PC-3 (cell line): ENCODE measurements at regions not wholly inside any gene's neighbourhood (a gene's known extent, or its start where the extent isn't known, plus 50 kb on each side); places are given as distances from the start of the nearest gene placed in this dataset.

Source experiments
- ATAC-seq: fragments of 200-7000 bp; cut with Tn5 transposase; 2 replicates; pipeline ENCODE4 v1.9.1; 2020; ENCODE audit warnings: mild to moderate bottlenecking, moderate library complexity
- BruUV-seq: library from RNA; stranded (reverse); fragments of 400-500 nt; replicated peaks from 2 replicates; lab custom pipeline; 2021; lab: Mats Ljungman, UMichigan
- CTCF ChIA-PET: fragments of 300-600 bp; sonication (Branson Sonifier 250); formaldehyde crosslinking; loops from one replicate; lab custom pipeline; 2022; ENCODE audit warnings: antibody characterized with exemption; lab: Charles Lee
- POLR2A ChIA-PET: fragments of 300-600 bp; sonication (Branson Sonifier 250); formaldehyde crosslinking; loops from one replicate; lab custom pipeline; 2022; ENCODE audit warnings: antibody characterized with exemption; ENCODE audit not compliant: unreplicated experiment; lab: Charles Lee
- DNase-seq: peaks from one replicate; pipeline ENCODE4 v3.0.0-alpha.2; 2015
- H2AFZ ChIP-seq: fragments of 300-600 bp; sonication (generic); 2 replicates; pipeline ENCODE4 v1.6.0; 2016; ENCODE audit warnings: antibody characterized with exemption, low read length
- H3F3A ChIP-seq: fragments of 300-600 bp; sonication (generic); one replicate; pipeline ENCODE4 v1.6.0; 2017; ENCODE audit warnings: antibody characterized with exemption, low read length, control low read depth, mild to moderate bottlenecking; ENCODE audit not compliant: unreplicated experiment
- H3K27ac ChIP-seq: fragments of 300-600 bp; sonication (generic); 2 replicates; pipeline ENCODE4 v1.5.1; 2016; ENCODE audit warnings: mild to moderate bottlenecking, low read length
- H3K27me3 ChIP-seq: fragments of 300-600 bp; sonication (generic); 2 replicates; pipeline ENCODE4 v1.6.1; 2016; ENCODE audit warnings: low read length, mixed read lengths
- H3K36me3 ChIP-seq: fragments of 300-600 bp; sonication (generic); 2 replicates; pipeline ENCODE4 v1.6.1; 2016; ENCODE audit warnings: low read depth, mixed run types, low read length, mixed read lengths
- H3K4me1 ChIP-seq: fragments of 300-600 bp; sonication (generic); 2 replicates; pipeline ENCODE4 v1.5.1; 2016; ENCODE audit warnings: low read length; ENCODE audit not compliant: insufficient read depth
- H3K4me2 ChIP-seq: fragments of 300-600 bp; sonication (generic); 2 replicates; pipeline ENCODE4 v1.6.0; 2016; ENCODE audit warnings: low read length
- H3K4me3 ChIP-seq: fragments of 300-600 bp; sonication (generic); 2 replicates; pipeline ENCODE4 v1.5.1; 2016; ENCODE audit warnings: mild to moderate bottlenecking, low read length, mixed read lengths
- H3K79me2 ChIP-seq: fragments of 300-600 bp; sonication (generic); 2 replicates; pipeline ENCODE4 v1.6.1; 2017; ENCODE audit warnings: low read length, mixed read lengths
- H3K9ac ChIP-seq: fragments of 300-600 bp; sonication (generic); 2 replicates; pipeline ENCODE4 v1.6.0; 2016; ENCODE audit warnings: mild to moderate bottlenecking, low read length
- H3K9me2 ChIP-seq: fragments of 300-600 bp; sonication (generic); replicated peaks from 2 replicates; pipeline ENCODE4 v1.6.1; 2016; ENCODE audit warnings: mixed run types, low read length, mixed read lengths
- H3K9me3 ChIP-seq: fragments of 300-600 bp; sonication (generic); 2 replicates; pipeline ENCODE4 v1.6.1; 2016; ENCODE audit warnings: low read length, mixed read lengths
- H4K20me1 ChIP-seq: fragments of 300-600 bp; sonication (generic); 2 replicates; pipeline ENCODE4 v1.6.1; 2016; ENCODE audit warnings: low read length, mixed read lengths
- EZH2 ChIP-seq: fragments of 300-600 bp; sonication (generic); IDR thresholded peaks from one replicate; pipeline ENCODE4 v1.6.1; 2017; ENCODE audit warnings: antibody characterized with exemption, mild to moderate bottlenecking, low read length; ENCODE audit not compliant: unreplicated experiment
- EZH2phosphoT487 ChIP-seq: fragments of 300-600 bp; sonication (generic); IDR thresholded peaks from 2 replicates; pipeline ENCODE4 v1.6.1; 2018; ENCODE audit warnings: mild to moderate bottlenecking, antibody characterized with exemption, low read length, borderline replicate concordance
- intact Hi-C: fragments of 100-400 bp; cut with micrococcal nuclease; formaldehyde crosslinking; loops from 2 replicates; pipeline ENCODE4 v1.9.0; 2023
- TF ChIP-seq, protein P1 (sequence below): fragments of 300-600 bp; sonication (generic); conservative IDR thresholded peaks from 2 replicates; pipeline ENCODE4 v1.5.1; 2017; ENCODE audit warnings: antibody characterized with exemption, low read depth, mild to moderate bottlenecking, low read length

DNA sequence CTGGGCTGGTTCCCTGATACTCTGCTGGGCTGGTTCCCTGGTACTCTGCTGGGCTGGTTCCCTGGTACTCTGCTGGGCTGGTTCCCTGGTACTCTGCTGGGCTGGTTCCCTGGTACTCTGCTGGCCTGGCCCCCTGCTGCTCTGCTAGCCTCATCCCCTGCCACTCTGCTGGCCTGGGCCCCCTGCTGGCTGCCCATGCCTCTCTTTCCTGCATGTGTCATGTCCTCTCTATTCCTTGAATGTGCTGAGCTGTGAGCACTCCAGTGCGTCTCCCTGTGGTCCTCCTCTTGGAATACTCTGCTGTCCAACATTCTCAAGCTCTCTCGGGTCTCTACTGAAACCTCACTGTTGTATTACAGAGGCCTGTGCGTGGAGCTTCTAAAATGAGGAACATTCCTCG lies 216.3 kb downstream of the RNF144A start:
- Histone ChIP-seq H3K27ac (no peak overlapping the region), H3K4me2 (no peak overlapping the region), H3K79me2 (no peaks in the 10 kb centered on the region), H3K4me1 (no peaks in the 10 kb centered on the region), H3K9me3 (no peaks in the 10 kb centered on the region), H3F3A (no peaks in the 10 kb centered on the region), H4K20me1 (no peaks in the 10 kb centered on the region), H2AFZ (no peak overlapping the region), H3K9me2 (no peaks in the 10 kb centered on the region), H3K9ac (no peak overlapping the region), H3K4me3 (no peak overlapping the region), H3K36me3 (no peaks in the 10 kb centered on the region), H3K27me3 (no peaks in the 10 kb centered on the region)
- ATAC-seq: peak; percentile 74; the same call in 1 of the 2 replicates
- BruUV-seq: no TSS peak
- ChIA-PET POLR2A (no interaction called here), CTCF (no interaction called here)
- DNase-seq: peak; percentile 21
- intact Hi-C loops: no loop called here
- TF ChIP-seq, protein P1, sequence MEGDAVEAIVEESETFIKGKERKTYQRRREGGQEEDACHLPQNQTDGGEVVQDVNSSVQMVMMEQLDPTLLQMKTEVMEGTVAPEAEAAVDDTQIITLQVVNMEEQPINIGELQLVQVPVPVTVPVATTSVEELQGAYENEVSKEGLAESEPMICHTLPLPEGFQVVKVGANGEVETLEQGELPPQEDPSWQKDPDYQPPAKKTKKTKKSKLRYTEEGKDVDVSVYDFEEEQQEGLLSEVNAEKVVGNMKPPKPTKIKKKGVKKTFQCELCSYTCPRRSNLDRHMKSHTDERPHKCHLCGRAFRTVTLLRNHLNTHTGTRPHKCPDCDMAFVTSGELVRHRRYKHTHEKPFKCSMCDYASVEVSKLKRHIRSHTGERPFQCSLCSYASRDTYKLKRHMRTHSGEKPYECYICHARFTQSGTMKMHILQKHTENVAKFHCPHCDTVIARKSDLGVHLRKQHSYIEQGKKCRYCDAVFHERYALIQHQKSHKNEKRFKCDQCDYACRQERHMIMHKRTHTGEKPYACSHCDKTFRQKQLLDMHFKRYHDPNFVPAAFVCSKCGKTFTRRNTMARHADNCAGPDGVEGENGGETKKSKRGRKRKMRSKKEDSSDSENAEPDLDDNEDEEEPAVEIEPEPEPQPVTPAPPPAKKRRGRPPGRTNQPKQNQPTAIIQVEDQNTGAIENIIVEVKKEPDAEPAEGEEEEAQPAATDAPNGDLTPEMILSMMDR: peak; percentile 42; the same call in 1 of the 2 replicates
- TF ChIP-seq EZH2: no peak

DNA sequence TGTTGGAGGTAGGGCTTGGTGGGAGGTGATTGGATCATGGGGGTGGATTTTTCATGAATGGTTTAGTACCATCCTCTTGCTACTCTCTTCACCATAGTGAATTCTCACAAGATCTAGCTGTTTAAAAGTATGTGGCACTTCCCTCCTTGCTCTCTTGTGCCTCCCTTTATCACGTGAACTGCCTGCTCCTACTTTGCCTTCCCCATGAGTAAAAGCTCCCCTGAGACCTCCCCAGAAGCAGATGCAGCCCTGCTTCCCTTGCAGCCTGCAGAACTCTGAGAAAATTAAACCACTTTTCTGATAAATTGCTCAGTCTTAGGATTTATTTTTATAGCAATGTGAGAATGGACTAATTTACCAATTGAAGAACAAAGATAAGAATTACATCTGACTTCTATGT lies 223.1 kb downstream of the RNF144A start:
- Histone ChIP-seq H3K4me2 (no peak overlapping the region), H3K9me2 (no peaks in the 10 kb centered on the region), H3F3A (no peaks in the 10 kb centered on the region), H3K9ac (no peak overlapping the region), H3K4me1 (no peaks in the 10 kb centered on the region), H3K79me2 (no peaks in the 10 kb centered on the region), H3K27me3 (no peaks in the 10 kb centered on the region), H3K9me3 (no peaks in the 10 kb centered on the region), H4K20me1 (no peaks in the 10 kb centered on the region), H3K36me3 (no peaks in the 10 kb centered on the region), H2AFZ (no peak overlapping the region), H3K27ac (no peak overlapping the region), H3K4me3 (no peak overlapping the region)
- ATAC-seq: no peak
- CTCF ChIA-PET: no interaction called here
- no peak for DNase-seq
- TF ChIP-seq EZH2phosphoT487: no peak
- no peak for TF ChIP-seq EZH2
- TF ChIP-seq, protein P1: no peak
- intact Hi-C loops: no loop called here
- no TSS peak for BruUV-seq
- POLR2A ChIA-PET: no interaction called here

DNA sequence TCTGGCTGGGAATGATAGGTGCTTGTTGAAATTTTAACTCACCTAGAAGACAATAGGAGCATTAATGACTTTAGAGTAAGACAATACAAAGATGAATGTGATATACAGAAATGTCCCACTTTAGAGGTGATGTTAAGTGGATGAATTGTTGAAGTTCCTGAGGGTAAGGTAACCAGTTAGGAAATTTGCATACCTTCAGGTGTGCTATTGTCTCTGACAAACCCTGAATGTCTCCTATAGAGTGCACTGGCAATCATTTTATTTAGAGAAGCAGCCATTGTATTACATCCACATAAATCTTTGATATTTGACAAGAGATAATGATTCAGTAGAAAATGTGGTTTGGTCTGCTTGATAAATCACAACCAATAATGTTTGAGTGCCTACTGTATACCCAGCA lies 228.5 kb downstream of the RNF144A start:
- DNase-seq: no peak
- H3K27ac ChIP-seq: no peak overlapping the region
- no peaks in the 10 kb centered on the region for H3K79me2 ChIP-seq
- intact Hi-C loops: no loop called here
- no peaks in the 10 kb centered on the region for H3K27me3 ChIP-seq
- POLR2A ChIA-PET: no interaction called here
- H3K9ac ChIP-seq: no peak overlapping the region
- H3K4me3 ChIP-seq: no peak overlapping the region
- no peaks in the 10 kb centered on the region for H3K36me3 ChIP-seq
- no peaks in the 10 kb centered on the region for H3K4me1 ChIP-seq
- no peaks in the 10 kb centered on the region for H3K9me2 ChIP-seq
- TF ChIP-seq EZH2: no peak
- no peak for TF ChIP-seq EZH2phosphoT487
- TF ChIP-seq, protein P1: no peak
- no peaks in the 10 kb centered on the region for H3F3A ChIP-seq
- no peaks in the 10 kb centered on the region for H3K9me3 ChIP-seq
- ATAC-seq: no peak
- no peak overlapping the region for H3K4me2 ChIP-seq
- H2AFZ ChIP-seq: no peak overlapping the region
- CTCF ChIA-PET: no interaction called here
- no TSS peak for BruUV-seq
- H4K20me1 ChIP-seq: no peaks in the 10 kb centered on the region
